SK-N-SH treated with all-trans-retinoic acid at 6 μM for 48 hours (cell line): ENCODE measurements at regions not wholly inside any gene's neighbourhood (a gene's known extent, or its start where the extent isn't known, plus 50 kb on each side); places are given as distances from the start of the nearest gene placed in this dataset.

Source experiments
- ATAC-seq: fragments of 200-7000 bp; cut with Tn5 transposase; 3 replicates; pipeline ENCODE4 v1.9.1; 2020; ENCODE audit warnings: mild to moderate bottlenecking, moderate library complexity
- ARNTL ChIP-seq: fragments of 450-650 bp; formaldehyde crosslinking; IDR thresholded peaks from 2 replicates; pipeline ENCODE4 v1.5.0; 2020; ENCODE audit warnings: low read depth, mild to moderate bottlenecking, moderate library complexity, borderline replicate concordance
- BACH2 ChIP-seq: fragments of 250-450 bp; sonication (Bioruptor Pico); IDR thresholded peaks from 2 replicates; pipeline ENCODE4 v1.9.0; 2021; ENCODE audit warnings: mild to moderate bottlenecking, borderline replicate concordance
- CSDC2 ChIP-seq: fragments of 250-450 bp; sonication (Bioruptor Pico); IDR thresholded peaks from 2 replicates; pipeline ENCODE4 v1.5.0; 2020; ENCODE audit warnings: mild to moderate bottlenecking, moderate library complexity
- CSRNP3 ChIP-seq: fragments of 250-450 bp; sonication (Bioruptor Pico); IDR thresholded peaks from 2 replicates; pipeline ENCODE4 v1.5.1; 2021; ENCODE audit warnings: mild to moderate bottlenecking, moderate library complexity
- ESRRG ChIP-seq: fragments of 250-450 bp; sonication (Bioruptor Pico); IDR thresholded peaks from 2 replicates; pipeline ENCODE4 v1.6.1; 2021; ENCODE audit warnings: mild to moderate bottlenecking
- ISL1 ChIP-seq: fragments of 250-450 bp; sonication (Bioruptor Pico); IDR thresholded peaks from 2 replicates; pipeline ENCODE4 v2.1.2; 2022; ENCODE audit warnings: mild to moderate bottlenecking, moderate library complexity
- PPARA ChIP-seq: fragments of 250-450 bp; sonication (Bioruptor Pico); IDR thresholded peaks from 2 replicates; pipeline ENCODE4 v1.5.0; 2020; ENCODE audit warnings: mild to moderate bottlenecking, borderline replicate concordance
- SNAI2 ChIP-seq: fragments of 250-450 bp; sonication (Bioruptor Pico); IDR thresholded peaks from 2 replicates; pipeline ENCODE4 v1.5.0; 2020; ENCODE audit warnings: mild to moderate bottlenecking, moderate library complexity
- TCF4 ChIP-seq: fragments of 250-450 bp; sonication (Bioruptor Pico); IDR thresholded peaks from 2 replicates; pipeline ENCODE4 v1.8.0; 2021; ENCODE audit warnings: mild to moderate bottlenecking, moderate library complexity, borderline replicate concordance
- TOX ChIP-seq: fragments of 250-450 bp; sonication (Bioruptor Pico); IDR thresholded peaks from 2 replicates; pipeline ENCODE4 v1.8.0; 2021; ENCODE audit warnings: mild to moderate bottlenecking, moderate library complexity, borderline replicate concordance
- ZC3H10 ChIP-seq: fragments of 250-450 bp; sonication (Bioruptor Pico); IDR thresholded peaks from 2 replicates; pipeline ENCODE4 v1.5.1; 2021; ENCODE audit warnings: mild to moderate bottlenecking, moderate library complexity
- ZFP30 ChIP-seq: fragments of 450-650 bp; formaldehyde crosslinking; IDR thresholded peaks from 2 replicates; pipeline ENCODE4 v1.5.0; 2022; ENCODE audit warnings: mild to moderate bottlenecking, moderate library complexity
- ZNF565 ChIP-seq: fragments of 450-650 bp; formaldehyde crosslinking; conservative IDR thresholded peaks from 2 replicates; pipeline ENCODE4 v1.5.0; 2020; ENCODE audit warnings: low read depth, mild to moderate bottlenecking, moderate library complexity
- ZNF8 ChIP-seq: fragments of 450-650 bp; formaldehyde crosslinking; IDR thresholded peaks from 2 replicates; pipeline ENCODE4 v1.5.0; 2020; ENCODE audit warnings: mild to moderate bottlenecking, moderate library complexity
- TF ChIP-seq, protein P1 (sequence below): fragments of 250-450 bp; sonication (Bioruptor Pico); IDR thresholded peaks from 2 replicates; pipeline ENCODE4 v1.5.1; 2020; ENCODE audit warnings: low read depth, mild to moderate bottlenecking, moderate library complexity
- TF ChIP-seq, protein P2 (sequence below): fragments of 250-450 bp; sonication (Bioruptor Pico); IDR thresholded peaks from 2 replicates; pipeline ENCODE4 v1.5.0; 2020; ENCODE audit warnings: mild to moderate bottlenecking, moderate library complexity
- TF ChIP-seq, protein P3 (sequence below): fragments of 250-450 bp; sonication (Bioruptor Pico); IDR thresholded peaks from 2 replicates; pipeline ENCODE4 v1.8.0; 2020; ENCODE audit warnings: mild to moderate bottlenecking, moderate library complexity, borderline replicate concordance

- TF ChIP-seq CSRNP3 (CRISPR knock-in tag) (no peak), ZNF8 (no peak), ESRRG (CRISPR knock-in tag) (no peak), TOX (no peak)
Observed at GRCh38 chr7:149686449-149686848, 86.9 kb downstream of the ZNF467 start (continued).

DNA sequence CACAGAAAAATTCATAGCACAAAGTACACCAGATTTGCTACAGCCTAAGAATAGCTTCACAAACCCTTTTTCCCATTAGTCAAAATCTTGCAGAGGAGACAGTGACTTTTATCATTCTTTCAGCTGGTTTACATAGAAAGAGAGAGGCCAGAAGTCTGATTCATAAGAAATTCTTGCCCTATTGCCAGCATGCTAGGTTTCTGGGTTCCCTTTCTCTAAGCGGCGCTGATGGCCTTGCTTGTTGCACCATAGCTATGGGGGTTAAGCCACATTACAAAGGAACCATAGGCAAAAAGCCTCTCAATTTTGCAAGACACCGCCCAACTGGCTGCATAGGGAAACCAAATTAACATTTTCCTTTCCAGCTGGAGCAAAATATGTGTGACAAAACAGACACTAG, 87.4 kb downstream of the ZNF467 start:
- ATAC-seq = no peak
- TF ChIP-seq, protein P1, sequence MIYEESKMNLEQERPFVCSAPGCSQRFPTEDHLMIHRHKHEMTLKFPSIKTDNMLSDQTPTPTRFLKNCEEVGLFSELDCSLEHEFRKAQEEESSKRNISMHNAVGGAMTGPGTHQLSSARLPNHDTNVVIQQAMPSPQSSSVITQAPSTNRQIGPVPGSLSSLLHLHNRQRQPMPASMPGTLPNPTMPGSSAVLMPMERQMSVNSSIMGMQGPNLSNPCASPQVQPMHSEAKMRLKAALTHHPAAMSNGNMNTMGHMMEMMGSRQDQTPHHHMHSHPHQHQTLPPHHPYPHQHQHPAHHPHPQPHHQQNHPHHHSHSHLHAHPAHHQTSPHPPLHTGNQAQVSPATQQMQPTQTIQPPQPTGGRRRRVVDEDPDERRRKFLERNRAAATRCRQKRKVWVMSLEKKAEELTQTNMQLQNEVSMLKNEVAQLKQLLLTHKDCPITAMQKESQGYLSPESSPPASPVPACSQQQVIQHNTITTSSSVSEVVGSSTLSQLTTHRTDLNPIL (CRISPR knock-in tag) = no peak
- TF ChIP-seq ZC3H10 (CRISPR knock-in tag) (no peak), ARNTL (CRISPR knock-in tag) (no peak), TCF4 (CRISPR knock-in tag) (no peak), SNAI2 (CRISPR knock-in tag) (no peak), ZNF8 (no peak), BACH2 (CRISPR knock-in tag) (no peak), PPARA (CRISPR knock-in tag) (no peak), CSRNP3 (CRISPR knock-in tag) (no peak), ESRRG (CRISPR knock-in tag) (no peak), CSDC2 (CRISPR knock-in tag) (no peak), ZNF565 (CRISPR knock-in tag) (no peak), ZFP30 (CRISPR knock-in tag) (no peak)
- TF ChIP-seq, all 23 proteins: peak for 0

DNA sequence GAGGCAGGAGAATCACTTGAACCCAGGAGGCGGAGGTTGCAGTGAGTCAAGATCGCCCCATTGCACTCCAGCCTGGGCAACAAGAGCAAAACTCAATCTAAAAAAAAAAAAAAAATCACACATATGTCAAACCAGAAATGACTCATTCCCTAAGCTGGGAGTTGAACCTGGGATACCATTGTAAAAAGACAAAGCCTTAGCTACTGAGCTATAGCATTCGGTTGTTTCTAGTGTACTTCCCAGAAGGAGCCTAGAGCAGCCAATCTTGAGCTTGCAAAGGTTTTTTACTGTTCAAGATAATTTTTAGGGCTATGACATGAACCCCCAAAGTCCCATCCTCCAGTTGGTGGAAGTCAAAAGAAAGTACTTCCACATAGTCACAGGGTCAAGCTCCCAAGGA, 87.9 kb downstream of the ZNF467 start:
- TF ChIP-seq CSDC2 (CRISPR knock-in tag) (no peak), ESRRG (CRISPR knock-in tag) (no peak), ZFP30 (CRISPR knock-in tag) (no peak), ZNF565 (CRISPR knock-in tag) (no peak)
- TF ChIP-seq, protein P2, sequence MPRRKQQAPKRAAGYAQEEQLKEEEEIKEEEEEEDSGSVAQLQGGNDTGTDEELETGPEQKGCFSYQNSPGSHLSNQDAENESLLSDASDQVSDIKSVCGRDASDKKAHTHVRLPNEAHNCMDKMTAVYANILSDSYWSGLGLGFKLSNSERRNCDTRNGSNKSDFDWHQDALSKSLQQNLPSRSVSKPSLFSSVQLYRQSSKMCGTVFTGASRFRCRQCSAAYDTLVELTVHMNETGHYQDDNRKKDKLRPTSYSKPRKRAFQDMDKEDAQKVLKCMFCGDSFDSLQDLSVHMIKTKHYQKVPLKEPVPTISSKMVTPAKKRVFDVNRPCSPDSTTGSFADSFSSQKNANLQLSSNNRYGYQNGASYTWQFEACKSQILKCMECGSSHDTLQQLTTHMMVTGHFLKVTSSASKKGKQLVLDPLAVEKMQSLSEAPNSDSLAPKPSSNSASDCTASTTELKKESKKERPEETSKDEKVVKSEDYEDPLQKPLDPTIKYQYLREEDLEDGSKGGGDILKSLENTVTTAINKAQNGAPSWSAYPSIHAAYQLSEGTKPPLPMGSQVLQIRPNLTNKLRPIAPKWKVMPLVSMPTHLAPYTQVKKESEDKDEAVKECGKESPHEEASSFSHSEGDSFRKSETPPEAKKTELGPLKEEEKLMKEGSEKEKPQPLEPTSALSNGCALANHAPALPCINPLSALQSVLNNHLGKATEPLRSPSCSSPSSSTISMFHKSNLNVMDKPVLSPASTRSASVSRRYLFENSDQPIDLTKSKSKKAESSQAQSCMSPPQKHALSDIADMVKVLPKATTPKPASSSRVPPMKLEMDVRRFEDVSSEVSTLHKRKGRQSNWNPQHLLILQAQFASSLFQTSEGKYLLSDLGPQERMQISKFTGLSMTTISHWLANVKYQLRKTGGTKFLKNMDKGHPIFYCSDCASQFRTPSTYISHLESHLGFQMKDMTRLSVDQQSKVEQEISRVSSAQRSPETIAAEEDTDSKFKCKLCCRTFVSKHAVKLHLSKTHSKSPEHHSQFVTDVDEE (CRISPR knock-in tag) = no peak
- TF ChIP-seq, protein P3, sequence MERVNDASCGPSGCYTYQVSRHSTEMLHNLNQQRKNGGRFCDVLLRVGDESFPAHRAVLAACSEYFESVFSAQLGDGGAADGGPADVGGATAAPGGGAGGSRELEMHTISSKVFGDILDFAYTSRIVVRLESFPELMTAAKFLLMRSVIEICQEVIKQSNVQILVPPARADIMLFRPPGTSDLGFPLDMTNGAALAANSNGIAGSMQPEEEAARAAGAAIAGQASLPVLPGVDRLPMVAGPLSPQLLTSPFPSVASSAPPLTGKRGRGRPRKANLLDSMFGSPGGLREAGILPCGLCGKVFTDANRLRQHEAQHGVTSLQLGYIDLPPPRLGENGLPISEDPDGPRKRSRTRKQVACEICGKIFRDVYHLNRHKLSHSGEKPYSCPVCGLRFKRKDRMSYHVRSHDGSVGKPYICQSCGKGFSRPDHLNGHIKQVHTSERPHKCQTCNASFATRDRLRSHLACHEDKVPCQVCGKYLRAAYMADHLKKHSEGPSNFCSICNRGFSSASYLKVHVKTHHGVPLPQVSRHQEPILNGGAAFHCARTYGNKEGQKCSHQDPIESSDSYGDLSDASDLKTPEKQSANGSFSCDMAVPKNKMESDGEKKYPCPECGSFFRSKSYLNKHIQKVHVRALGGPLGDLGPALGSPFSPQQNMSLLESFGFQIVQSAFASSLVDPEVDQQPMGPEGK (CRISPR knock-in tag) = no peak
- TF ChIP-seq, protein P1 (CRISPR knock-in tag) = no peak
- no peak for ATAC-seq

DNA sequence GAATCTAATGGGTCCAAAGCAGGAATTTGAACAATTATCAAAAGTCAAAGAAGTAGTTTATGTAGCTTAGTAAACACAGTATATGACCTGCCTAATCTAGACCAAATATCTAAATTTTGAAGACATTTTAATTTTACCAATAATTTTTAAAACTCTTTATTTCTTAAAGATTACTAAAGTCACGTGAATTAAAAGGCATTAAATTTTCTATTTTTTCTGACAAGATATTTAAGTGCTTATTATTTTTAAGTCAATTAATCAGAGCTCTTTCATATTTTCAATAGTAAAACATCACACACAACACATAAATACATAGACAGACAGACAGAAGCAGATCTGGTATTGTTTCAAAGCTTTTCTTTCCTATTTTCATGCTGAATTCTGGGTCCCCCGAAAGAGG, 89.5 kb downstream of the ZNF467 start:
- no peak for ATAC-seq
- TF ChIP-seq ISL1 = no peak
- no peak for TF ChIP-seq SNAI2 (CRISPR knock-in tag)
- no peak for TF ChIP-seq TOX
- TF ChIP-seq CSDC2 (CRISPR knock-in tag) = no peak
- TF ChIP-seq ZNF565 (CRISPR knock-in tag) = no peak
